Ecto neural progenitor cell (in vitro differentiated cells): ENCODE measurements at regions not wholly inside any gene's neighbourhood (a gene's known extent, or its start where the extent isn't known, plus 50 kb on each side); places are given as distances from the start of the nearest gene placed in this dataset.
"Not testable (repeated sequence)": the region's sequence is repeated elsewhere in the genome, so short reads cannot be mapped to it uniquely, and the experiment has no call there.

Experiments used
- DNase-seq: peaks from one replicate; pipeline ENCODE4 v3.0.0-alpha.2; 2018; ENCODE audit warnings: low spot score

DNA sequence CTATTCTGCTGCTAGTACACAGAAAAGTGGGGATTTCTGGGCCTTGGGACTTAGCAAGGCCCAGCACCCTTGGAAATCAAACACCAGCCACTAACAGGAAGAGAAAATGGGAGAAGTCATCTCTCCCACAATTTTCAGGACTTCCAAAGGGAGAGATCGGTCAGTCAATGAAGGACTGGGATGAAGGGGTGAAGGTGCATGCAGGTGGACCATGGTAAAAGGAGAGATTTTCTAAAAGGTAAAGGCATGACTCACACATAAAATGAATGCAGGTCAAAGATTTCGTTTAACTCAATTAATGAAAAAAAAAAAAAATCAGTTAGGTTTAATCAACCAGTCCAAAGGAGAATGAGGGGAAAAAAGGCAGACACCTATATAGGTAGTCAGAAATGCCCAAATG lies 176.4 kb upstream of the PROK2 start:
- no peak for DNase-seq

DNA sequence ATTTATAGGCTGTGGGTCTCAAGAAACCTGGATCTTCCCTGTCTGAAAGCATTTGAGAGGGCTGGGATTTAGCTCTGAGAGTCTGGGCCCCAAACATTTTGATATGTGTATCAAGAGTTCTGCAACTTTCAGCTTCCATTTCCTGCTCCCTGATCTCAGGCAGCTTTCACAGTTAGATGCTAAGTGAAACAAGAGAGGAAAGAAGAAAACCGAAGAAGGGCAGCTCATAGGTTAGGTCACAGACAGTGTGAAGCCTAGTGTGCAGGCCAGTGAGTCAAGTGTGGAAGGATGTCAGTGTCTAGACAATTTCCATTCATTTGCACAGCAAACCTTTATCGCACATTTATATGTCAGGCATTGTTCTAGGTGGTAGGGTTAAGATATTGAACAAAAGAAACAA lies 173.6 kb upstream of the PROK2 start:
- no peak for DNase-seq

DNA sequence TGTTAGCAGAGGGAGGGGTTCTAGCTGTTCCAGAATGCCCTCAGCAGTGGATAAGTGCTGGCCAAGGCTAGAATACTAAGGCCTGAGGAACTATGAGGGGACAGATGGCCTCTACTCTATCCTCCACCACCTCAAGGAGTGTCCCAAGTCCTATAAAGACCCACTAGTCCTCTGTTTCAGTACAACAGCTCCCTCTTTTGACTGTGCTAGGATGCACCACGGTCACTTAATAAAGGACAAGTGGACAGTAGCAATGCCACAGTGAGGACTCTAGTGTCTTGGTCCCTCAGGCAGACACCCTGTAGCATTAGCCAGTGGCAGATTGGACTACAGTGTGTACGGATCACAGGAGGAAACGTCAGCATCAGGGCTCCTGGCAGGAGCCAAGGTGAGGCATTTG lies 171.8 kb upstream of the PROK2 start:
- DNase-seq: no peak

DNA sequence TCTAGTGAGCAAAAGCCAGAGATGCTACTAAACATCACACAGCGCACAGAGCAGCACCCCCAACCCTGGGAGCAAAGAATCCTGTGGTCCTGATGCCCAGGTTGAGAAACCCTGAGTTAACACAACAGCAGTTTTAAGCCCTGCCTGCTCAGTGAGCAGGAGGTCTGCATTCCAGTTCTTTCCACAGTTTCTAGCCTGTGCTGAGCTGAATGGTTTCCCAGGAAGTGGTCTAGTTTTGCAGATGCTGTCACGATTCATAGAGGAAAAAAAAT lies 171.1 kb upstream of the PROK2 start:
- no peak for DNase-seq

DNA sequence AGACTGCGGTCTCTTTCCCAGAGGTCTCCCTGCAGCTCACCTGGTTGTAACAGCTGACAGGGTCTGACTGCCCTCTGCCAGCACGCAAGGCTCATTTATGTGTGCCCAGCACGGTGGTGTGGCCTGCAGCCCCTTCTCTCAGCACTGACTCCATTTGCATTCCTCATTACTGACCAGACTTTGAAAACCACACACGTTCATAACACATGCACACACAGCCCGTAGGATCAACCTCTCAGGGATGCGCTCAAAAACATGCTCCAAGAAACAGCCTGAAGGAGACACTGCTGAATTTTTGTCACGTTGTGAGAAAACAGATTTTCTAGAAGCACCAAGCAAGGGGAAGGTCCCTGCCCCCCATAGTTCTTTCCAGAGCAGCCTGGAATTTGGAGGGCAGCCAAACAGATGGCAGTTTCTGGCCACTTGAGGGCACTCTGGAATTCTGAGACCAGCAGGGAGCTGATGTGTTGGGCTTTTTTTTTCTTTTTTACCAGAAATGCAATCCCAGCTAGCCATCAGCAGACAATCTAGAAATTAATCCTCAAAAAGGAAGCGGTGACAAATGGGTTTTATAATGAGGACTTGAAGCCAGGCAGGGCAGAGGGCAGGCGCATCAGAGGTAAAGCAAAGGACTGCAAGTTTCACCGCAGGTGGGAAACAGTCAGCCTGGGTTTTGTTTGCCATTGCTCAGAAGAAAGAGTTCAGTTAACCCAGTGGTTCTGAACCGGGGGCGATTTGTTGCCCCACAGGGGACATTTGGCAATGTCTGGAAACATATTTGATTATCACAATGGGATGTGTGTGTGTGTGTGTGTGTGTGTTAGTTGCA lies 170.5 kb upstream of the PROK2 start:
- DNase-seq: peak; percentile 66

DNA sequence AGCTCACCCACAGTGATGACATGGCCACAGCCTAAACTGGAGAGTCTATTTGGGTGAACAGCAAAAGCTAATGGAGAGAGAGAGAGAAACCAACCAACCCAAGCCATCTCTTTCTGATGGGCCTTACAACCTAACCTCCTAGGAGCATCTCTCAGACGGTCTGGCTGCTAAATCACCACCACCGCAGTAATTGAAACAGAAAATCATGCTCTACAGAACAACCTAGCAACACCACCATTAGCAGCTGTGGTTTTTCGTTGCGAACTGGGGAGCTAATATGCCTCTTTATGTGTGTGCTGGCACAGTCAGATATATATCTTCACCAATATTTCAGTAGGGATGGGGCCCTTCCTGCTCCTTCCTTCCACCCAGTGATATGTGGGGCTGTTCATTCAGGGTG lies 166.9 kb upstream of the PROK2 start:
- no peak for DNase-seq

DNA sequence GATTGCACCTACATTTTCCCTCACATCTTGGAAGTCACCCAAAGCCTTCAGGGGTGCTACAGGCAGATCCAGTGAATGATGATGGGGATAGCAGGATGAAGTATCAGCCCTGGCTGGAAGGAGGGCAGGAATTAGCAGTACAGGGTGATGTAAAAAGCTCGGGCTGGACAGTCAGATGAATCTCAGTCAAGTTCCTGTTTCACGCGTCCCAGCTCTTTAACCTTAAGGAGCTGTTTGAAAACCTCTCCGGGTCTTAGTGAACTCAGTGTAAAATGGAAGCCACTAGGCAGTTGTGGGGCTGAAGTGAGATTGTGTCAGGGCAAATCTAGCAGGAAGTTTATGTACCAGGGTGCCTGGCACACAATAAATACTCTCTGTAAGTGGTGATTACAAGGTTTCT lies 166.4 kb upstream of the PROK2 start:
- DNase-seq: no peak

DNA sequence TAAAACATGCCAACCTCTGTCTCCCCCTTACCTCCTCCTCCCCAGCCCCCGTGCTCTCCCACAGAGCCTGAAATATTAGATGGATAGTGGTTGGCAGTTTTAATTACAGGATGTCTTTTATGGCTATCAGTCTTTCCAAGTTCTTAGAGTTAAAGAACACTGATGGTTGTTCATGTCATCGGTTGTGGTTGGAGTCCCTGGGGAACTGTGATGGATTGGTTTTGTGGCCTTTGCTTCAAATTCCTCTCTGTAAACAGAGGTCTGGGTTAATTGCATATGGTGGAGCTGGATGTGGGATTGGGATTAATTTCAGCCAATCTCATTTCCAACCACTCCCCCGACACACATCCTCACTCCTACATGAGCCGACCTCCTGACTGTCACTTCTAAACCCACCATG lies 164.5 kb upstream of the PROK2 start:
- DNase-seq: no peak

DNA sequence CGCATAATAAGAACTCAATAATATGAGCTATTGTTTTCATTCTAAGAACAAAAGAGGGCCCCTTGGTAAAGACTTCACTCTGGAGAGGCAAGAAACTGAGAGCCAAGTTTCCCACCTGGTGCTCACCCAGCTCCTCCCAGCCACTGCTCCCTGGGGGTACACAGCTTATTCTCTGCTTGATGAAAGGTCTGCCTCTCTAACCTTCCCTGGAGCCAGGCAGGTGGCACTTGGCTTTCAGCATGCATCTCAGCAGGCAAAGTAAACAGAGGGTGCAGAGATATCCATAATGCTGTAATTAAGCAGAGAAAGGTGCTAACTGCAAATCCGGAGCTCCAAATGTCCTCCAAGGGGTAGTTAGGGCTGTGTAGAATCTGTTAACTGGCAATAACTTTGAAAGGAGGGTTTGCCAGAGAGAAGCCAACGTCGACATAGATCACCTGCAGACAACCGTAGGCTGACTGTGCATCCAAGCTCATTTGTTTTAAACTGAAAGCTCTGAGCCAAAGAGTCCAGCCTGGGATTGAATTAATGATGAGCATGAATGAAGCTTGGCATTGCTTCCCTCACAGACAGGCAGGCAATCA lies 159.6 kb upstream of the PROK2 start:
- no peak for DNase-seq

DNA sequence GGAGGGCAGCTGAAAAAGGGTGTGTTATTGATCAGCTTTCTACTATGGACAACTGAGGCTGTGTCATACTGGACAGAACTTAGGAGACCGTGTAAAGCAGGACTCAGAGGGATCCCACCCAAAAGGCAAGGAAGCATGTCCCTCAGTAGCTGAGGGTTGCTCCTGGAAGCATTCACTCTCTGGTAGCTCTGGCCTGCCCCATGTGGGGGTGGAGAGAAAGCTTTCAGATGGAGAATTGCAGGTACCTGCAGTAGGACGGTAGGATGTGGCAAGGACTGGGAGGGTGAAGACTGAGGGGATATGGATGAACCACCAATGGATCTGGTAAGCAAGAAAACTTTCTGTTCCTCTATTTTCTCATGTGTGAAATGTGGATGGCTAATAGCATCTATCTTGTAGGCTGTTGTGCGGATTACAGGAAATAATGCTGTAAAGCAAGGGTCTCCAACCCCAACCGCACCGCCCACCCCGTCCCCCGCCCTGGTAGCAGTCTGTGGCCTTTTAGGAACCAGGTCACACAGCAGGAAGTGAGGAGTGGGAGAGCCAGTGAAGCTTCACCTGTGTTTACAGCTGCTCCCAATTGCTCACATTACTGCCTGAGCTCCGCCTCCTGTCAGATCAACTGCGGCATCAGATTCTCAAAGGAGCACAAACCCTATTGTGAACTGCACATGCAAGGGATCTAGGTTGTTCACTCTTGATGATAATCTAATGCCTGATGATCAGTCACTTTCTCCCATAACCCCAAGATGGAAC lies 157.7 kb upstream of the PROK2 start:
- no peak for DNase-seq

DNA sequence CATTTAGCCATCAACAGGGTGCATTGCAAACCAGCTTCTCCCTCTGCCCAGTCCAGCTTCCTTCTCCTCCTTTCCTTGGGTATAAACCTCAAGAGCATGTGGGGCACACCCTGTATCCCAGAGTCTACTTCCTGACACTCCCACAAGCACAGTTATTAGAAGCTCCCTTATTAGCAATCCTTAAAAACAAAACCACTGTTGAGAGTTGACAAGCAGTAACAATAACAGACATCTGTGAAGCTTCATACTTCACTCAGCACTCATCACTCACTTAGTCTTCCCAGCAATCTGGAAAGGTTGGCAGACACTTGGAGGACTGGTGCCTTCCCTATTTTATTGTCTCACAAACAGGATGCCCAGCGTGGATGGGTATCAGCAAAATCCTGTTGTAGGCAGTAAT lies 155.5 kb upstream of the PROK2 start:
- no peak for DNase-seq

DNA sequence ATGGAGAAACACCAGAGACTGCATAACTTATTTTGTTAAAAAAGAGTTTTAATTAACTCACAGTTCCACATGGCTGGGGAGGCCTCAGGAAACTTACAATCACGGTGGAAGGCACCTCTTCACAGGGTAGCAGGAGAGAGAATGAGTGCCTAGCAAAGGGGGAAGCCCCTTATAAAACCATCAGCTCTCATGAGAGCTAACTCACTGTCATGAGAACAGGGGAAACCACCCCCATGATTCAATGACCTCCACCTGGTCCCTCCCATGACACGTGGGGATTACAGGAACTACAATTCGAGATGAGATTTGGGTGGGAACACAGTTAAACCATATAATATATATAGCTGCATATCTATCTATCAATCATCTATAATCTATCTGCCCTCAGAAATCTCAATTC lies 153.1 kb upstream of the PROK2 start:
- DNase-seq: not testable (repeated sequence)

DNA sequence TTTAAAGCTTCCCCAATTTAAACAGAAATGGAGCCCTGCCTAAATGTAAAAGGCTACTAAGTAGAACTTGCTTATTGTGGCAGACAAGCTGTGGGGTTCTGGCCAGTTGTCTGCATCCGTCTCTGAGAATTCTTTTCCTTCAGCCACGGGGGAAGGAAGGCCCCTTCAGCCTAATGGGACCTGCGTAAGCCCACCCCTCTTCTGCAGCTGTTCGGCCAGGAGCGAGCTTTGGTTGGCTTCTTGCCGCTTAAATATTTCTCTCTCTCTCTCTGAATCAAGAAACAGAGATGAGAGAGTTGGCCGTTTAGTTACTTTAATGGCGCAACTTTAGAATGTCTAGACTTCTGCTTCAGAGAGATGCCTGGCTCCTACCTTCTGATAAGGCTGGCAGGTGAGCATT lies 151.7 kb upstream of the PROK2 start:
- no peak for DNase-seq

DNA sequence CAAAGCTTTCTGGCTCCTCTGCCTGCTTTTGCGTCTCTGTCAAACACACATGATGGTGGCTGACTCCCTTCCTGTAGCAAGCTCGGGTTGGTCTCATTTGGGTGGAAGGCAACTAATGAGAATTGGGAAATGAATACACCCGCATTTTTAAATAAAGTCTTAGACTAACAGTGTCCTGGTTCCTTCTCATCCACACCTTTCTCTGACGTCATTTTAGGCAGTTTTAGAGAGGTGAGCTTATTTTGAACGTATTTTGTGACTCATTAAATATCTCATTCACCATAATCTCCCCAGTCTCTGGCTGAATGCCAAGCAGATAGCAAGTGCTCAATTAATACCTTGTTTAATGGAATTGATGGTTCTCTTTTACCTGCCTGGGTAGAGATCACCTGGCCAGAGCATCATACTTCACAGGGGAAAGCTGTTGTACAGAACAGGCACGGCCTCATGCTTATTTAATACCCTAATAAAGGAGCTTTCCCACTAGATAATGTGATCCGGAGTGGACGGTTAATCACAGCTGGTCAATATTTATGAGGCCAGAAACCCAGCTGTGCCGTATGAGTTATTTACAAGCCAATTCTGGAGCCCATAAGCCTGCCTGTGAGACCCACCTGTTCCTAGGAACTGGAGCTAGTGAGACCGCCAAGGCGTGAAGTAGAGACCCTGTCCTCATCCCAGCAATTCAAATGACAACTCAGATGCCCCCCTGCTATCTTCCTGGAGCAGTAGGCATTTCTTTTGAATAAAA lies 149.7 kb upstream of the PROK2 start:
- no peak for DNase-seq

DNA sequence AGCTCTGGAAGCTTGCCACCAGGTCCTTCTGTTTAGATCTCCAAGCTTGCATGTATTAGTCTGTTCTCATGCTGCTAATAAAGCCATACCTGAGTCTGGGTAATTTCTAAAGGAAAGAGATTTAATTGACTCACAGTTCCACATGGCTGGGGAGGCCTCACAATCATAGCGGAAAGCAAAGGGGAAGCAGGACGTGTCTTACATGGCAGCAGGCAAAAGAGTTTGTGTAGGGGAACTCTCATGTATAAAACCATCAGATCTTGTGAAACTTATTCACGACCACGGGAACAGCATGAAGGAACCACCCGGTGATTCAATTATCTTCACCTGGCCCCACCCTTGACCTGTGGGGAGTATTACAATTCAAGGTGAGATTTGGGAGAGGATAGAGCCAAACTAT lies 147.0 kb upstream of the PROK2 start:
- DNase-seq: no peak

DNA sequence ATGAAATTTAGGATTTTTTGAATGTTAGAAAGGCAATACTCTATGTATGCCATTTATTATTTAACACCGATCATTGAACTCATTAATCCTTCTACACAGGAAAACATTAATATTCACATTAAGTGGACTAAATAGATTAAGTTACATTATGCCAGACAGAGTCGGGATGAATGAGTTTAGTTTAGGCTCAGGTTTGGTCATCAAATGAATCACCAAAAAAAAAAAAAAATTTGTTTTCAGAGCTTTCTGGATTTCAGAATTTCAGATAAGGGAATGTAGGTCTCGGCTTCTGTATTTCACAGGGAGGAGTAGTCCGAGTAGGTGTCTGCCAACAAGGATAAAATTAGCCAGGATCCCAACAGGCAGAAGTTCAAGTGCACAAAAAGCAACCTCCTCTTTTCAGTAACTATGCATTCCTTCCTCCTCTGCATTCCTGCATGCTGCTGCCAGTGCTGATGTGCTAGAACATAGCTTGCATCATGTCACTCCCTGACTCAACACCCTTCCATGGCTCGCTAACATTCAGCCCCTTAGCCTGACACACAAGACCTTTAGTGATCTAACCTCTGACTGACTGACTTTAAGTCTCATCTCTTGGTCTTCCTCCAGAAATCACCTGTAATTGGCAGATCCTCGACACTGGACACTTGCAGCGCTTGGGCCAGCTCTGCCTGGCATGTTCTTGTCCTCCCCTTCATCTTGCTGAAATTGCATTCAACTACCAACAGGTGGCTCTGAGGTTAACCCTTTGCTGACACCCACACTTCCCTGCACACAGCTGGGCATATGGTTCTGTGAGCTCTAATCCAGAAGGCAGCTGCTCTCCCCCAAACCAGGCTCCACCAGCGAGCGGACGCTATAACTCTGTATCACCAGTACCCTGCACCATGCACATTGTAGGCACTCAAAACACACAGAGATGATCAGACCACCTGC lies 145.4 kb upstream of the PROK2 start:
- peak; percentile 54 for DNase-seq

DNA sequence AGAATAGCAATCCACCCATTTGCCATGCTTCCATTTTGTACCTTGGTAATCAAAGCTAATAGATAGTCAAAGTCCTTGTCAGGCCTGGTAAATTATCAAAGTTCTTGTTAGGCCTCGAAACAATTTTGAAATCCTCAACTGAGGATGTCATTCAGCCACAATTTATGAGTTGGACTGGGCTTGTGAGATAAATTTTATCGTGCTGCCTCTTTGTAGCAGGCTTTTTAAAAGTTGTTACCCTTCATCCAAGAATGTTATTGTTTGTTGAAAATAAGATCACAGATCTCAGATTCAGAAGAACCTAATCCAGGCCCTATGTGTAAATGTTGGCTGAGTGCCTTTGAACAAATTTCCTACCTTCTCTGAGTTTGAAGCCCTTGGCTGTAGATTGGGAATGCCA lies 143.3 kb upstream of the PROK2 start:
- no peak for DNase-seq

DNA sequence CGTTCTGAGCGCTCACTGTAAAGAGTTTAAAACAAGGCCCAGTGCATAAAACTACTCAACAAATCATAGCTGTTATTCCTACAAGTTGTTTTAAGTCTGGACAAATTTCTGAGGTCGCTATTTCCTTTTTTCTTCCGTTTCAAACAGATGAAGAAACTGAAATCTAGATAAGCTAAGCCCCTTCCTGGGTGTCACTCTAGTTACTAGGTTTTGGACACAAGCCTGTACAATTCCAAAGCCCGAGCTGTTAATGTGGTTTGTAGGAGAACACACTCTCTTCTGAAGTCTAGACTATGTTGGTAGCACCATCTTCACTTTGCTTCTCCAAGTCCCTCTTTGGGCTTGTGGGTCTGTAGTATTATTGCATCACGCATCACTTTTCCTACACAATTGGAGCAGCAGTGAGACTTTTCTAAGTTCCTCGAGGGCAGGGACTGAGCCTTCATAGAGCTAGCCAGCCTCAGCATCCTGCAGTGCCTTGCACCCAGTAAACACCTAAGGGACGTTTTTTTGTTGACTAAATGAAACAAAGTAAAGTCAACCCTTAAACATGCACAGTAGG lies 142.6 kb upstream of the PROK2 start:
- no peak for DNase-seq

DNA sequence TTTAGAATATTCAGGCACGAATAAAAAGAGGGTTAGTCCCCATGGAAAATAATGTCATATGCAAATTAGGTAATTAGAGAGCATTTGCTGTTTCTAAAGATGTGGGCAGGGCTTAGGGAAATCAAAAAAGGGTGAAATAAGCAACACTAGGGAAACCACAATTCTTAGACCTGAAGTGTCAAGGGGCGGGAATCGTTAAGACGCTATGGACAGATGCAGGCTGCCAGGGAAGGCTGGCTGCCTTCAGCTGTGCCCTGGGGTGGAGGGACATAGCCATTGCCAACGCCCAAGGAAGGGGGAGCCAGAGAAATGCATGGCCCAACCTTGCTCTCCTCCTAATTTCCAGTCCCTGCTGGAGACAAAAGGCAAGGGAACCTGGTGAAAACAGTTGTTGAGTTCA lies 141.7 kb upstream of the PROK2 start:
- DNase-seq: no peak

DNA sequence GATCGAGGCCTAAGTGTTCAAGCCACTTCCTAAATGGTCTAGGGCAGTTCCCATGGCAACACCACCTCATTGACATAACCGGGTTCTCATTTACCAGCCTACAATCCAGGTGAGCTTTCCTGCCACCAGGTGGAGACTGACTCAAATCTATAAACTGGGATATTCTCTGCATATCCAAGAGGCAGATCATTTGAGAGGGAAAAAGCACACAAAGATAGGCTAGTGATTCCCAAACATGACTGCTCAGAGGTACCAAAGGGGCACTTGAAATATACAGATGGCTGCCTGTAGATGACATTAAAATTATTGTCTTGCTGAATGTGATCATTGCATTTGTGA lies 141.3 kb upstream of the PROK2 start:
- no peak for DNase-seq

DNA sequence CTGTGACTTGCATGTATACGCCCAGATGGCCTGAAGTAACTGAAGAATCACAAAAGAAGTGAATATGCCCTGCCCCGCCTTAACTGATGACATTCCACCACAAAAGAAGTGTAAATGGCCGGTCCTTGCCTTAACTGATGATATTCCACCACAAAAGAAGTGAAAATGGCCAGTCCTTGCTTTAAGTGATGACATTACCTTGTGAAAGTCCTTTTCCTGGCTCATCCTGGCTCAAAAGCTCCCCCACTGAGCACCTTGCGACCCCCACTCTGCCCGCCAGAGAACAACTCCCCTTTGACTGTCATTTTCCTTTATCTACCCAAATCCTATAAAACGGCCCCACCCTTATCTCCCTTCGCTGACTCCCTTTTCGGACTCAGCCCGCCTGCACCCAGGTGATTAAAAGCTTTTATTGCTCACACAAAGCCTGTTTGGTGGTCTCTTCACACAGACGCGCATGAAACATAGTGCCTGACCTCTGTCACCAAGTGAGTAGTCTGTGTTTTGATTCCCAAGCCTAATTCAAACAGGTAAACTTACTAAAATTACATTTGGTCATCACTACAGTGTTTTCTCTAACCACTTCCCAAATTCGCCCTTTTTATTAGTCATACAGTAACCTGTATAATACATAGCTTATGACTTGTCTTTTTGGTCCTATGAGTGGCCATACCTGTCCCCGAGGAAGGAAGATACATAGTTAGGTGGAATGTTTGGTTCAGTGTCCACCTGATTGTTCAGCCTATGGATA lies 140.7 kb upstream of the PROK2 start:
- DNase-seq: not testable (repeated sequence)
